Gastroesophageal sphincter (tissue), 3 donors: ENCODE measurements at regions not wholly inside any gene's neighbourhood (a gene's known extent, or its start where the extent isn't known, plus 50 kb on each side); places are given as distances from the start of the nearest gene placed in this dataset.
"Not testable (repeated sequence)": the region's sequence is repeated elsewhere in the genome, so short reads cannot be mapped to it uniquely, and the experiment has no call there.

ENCODE experiments used
- CTCF ChIP-seq, 4 experiments: fragments of 200-600 bp in 2 of 4; fragments of 450-650 bp in 2 of 4; sonication (generic) in 1 of 4; IDR thresholded peaks; one replicate each; pipeline ENCODE4 v1.5.1; 2017 to 2019; ENCODE audit warnings: antibody characterized with exemption in 4 of 4, mild to moderate bottlenecking in 2 of 4, moderate library complexity in 2 of 4
- POLR2AphosphoS5 ChIP-seq: sonication (generic); formaldehyde crosslinking; IDR thresholded peaks from one replicate; pipeline ENCODE4 v1.6.1; 2017; ENCODE audit warnings: antibody characterized with exemption

- not testable (repeated sequence) for TF ChIP-seq CTCF (IDR thresholded peaks at IDR 0.05); POLR2AphosphoS5
Observed at GRCh38 chr17:22047521-22047920, 355.2 kb downstream of the KCNJ18 start.
